Limb (tissue), 2 donors: ENCODE measurements at regions not wholly inside any gene's neighbourhood (a gene's known extent, or its start where the extent isn't known, plus 50 kb on each side); places are given as distances from the start of the nearest gene placed in this dataset.
"Not testable (repeated sequence)": the region's sequence is repeated elsewhere in the genome, so short reads cannot be mapped to it uniquely, and the experiment has no call there.

Source experiments
- DNase-seq, 2 donors: peaks; one replicate each; pipeline ENCODE4 v3.0.0-alpha.2; 2016; ENCODE audit errors: extremely low spot score in 2 of 2

GRCh38 chr2:146986161-146986560 lies 858.7 kb upstream of the ACVR2A start:
- DNase-seq: no peak

- DNase-seq: no peak
Measured at GRCh38 chr2:146985753-146986152, 859.1 kb upstream of the ACVR2A start.

- no peak for DNase-seq
Measured at GRCh38 chr2:146984014-146984413, 860.8 kb upstream of the ACVR2A start.

GRCh38 chr2:146982393-146982846 lies 862.4 kb upstream of the ACVR2A start:
- DNase-seq: no peak

- no peak for DNase-seq
Measured at GRCh38 chr2:146981921-146982320, 862.9 kb upstream of the ACVR2A start.

GRCh38 chr2:146979746-146980145 lies 865.1 kb upstream of the ACVR2A start:
- no peak for DNase-seq

- no peak for DNase-seq
Measured at GRCh38 chr2:146978577-146979555, 866.0 kb upstream of the ACVR2A start.

- DNase-seq: not testable (repeated sequence)
Measured at GRCh38 chr2:146970981-146971380, 873.8 kb upstream of the ACVR2A start.

GRCh38 chr2:146969703-146970102 lies 875.1 kb upstream of the ACVR2A start:
- not testable (repeated sequence) for DNase-seq

GRCh38 chr2:146964494-146964893 lies 880.3 kb upstream of the ACVR2A start:
- DNase-seq: no peak

- DNase-seq: no peak
Measured at GRCh38 chr2:146954544-146954943, 890.3 kb upstream of the ACVR2A start.

GRCh38 chr2:146952696-146953095 lies 892.1 kb upstream of the ACVR2A start:
- DNase-seq: no peak

- DNase-seq: no peak
Measured at GRCh38 chr2:146950911-146951310, 893.9 kb upstream of the ACVR2A start.

GRCh38 chr2:146950361-146950760 lies 894.5 kb upstream of the ACVR2A start:
- no peak for DNase-seq

- DNase-seq: no peak
Measured at GRCh38 chr2:146949400-146949799, 895.4 kb upstream of the ACVR2A start.

GRCh38 chr2:146944601-146945000 lies 900.2 kb upstream of the ACVR2A start:
- DNase-seq: no peak

- DNase-seq: peak in 1 of 2 donors; percentile 60
Measured at GRCh38 chr2:146939991-146940685, 904.7 kb upstream of the ACVR2A start.

GRCh38 chr2:146934921-146935320 lies 909.9 kb upstream of the ACVR2A start:
- DNase-seq: no peak

GRCh38 chr2:146931109-146931508 lies 913.7 kb upstream of the ACVR2A start:
- DNase-seq: no peak

GRCh38 chr2:146927080-146927711 lies 917.6 kb upstream of the ACVR2A start:
- peak; percentile 62 to 69 for DNase-seq

GRCh38 chr2:146918280-146918679 lies 926.5 kb upstream of the ACVR2A start:
- no peak for DNase-seq
